Neuronal stem cell (in vitro differentiated cells): ENCODE measurements at regions not wholly inside any gene's neighbourhood (a gene's known extent, or its start where the extent isn't known, plus 50 kb on each side); places are given as distances from the start of the nearest gene placed in this dataset.

ENCODE experiments used
- DNase-seq: peaks from one replicate; pipeline ENCODE4 v3.0.0-alpha.2; 2013; ENCODE audit warnings: low spot score
- H2AFZ ChIP-seq: one replicate; pipeline ENCODE4 v1.6.1; 2013; ENCODE audit warnings: mild to moderate bottlenecking, low read length, inconsistent platforms
- H2AK5ac ChIP-seq: 2 replicates; pipeline ENCODE4 v1.6.1; 2013; ENCODE audit warnings: low read depth, mild to moderate bottlenecking, inconsistent platforms, low read length, moderate library complexity, mixed read lengths
- H2BK120ac ChIP-seq: 2 replicates; pipeline ENCODE4 v1.6.1; 2013; ENCODE audit warnings: low read depth, mild to moderate bottlenecking, inconsistent platforms, low read length, moderate library complexity, mixed read lengths
- H2BK12ac ChIP-seq: one replicate; pipeline ENCODE4 v1.6.1; 2013; ENCODE audit warnings: low read length, inconsistent platforms
- H2BK15ac ChIP-seq: 2 replicates; pipeline ENCODE4 v1.6.1; 2013; ENCODE audit warnings: mild to moderate bottlenecking, low read length, inconsistent platforms, mixed read lengths
- H2BK5ac ChIP-seq: one replicate; pipeline ENCODE4 v1.6.1; 2013; ENCODE audit warnings: inconsistent platforms, mild to moderate bottlenecking, low read length, moderate library complexity
- H3K14ac ChIP-seq: one replicate; pipeline ENCODE4 v1.6.1; 2013; ENCODE audit warnings: low read length, inconsistent platforms
- H3K18ac ChIP-seq: 2 replicates; pipeline ENCODE4 v1.6.1; 2013; ENCODE audit warnings: low read length, inconsistent platforms
- H3K23ac ChIP-seq: 2 replicates; pipeline ENCODE4 v1.6.1; 2013; ENCODE audit warnings: low read depth, mild to moderate bottlenecking, mixed read lengths, low read length, inconsistent platforms; ENCODE audit not compliant: poor library complexity
- H3K27ac ChIP-seq: replicated peaks from 3 replicates; pipeline ENCODE4 v1.5.1; 2013; ENCODE audit warnings: low read length, inconsistent platforms
- H3K27me3 ChIP-seq, 3 experiments: 2 replicates each; pipeline ENCODE4 v1.6.1; 2013; ENCODE audit warnings: low read length in 3 of 3, mild to moderate bottlenecking in 2 of 3, inconsistent platforms in 1 of 3, low read depth in 1 of 3, mixed read lengths in 1 of 3, moderate library complexity in 1 of 3; ENCODE audit not compliant: control insufficient read depth in 3 of 3, insufficient read depth in 3 of 3
- H3K36me3 ChIP-seq, 2 donors: replicated peaks in 1 of 2; 2 replicates each; pipeline ENCODE4 v1.6.1; 2013; ENCODE audit warnings: low read length in 2 of 2; ENCODE audit not compliant: control insufficient read depth in 2 of 2, insufficient read depth in 2 of 2
- H3K4ac ChIP-seq: 2 replicates; pipeline ENCODE4 v1.6.1; 2013; ENCODE audit warnings: inconsistent platforms, mild to moderate bottlenecking, low read length, moderate library complexity
- H3K4me1 ChIP-seq, 2 donors: 1 replicate in 1 of 2; 2 replicates in 1 of 2; pipeline ENCODE4 v1.6.1; 2013; ENCODE audit warnings: low read length in 2 of 2, low read depth in 1 of 2; ENCODE audit not compliant: control insufficient read depth in 2 of 2, insufficient read depth in 1 of 2
- H3K4me2 ChIP-seq: one replicate; pipeline ENCODE4 v1.6.1; 2013; ENCODE audit warnings: mild to moderate bottlenecking, low read length, inconsistent platforms; ENCODE audit not compliant: insufficient read depth, poor library complexity, severe bottlenecking
- H3K4me3 ChIP-seq, 2 donors: 2 replicates each; pipeline ENCODE4 v1.5.1; 2013; ENCODE audit warnings: low read length in 2 of 2, mild to moderate bottlenecking in 2 of 2, inconsistent platforms in 1 of 2, moderate library complexity in 1 of 2
- H3K79me1 ChIP-seq: one replicate; pipeline ENCODE4 v1.6.1; 2013; ENCODE audit warnings: low read depth, mild to moderate bottlenecking, inconsistent platforms, low read length, moderate library complexity
- H3K9ac ChIP-seq: one replicate; pipeline ENCODE4 v1.6.1; 2013; ENCODE audit warnings: mild to moderate bottlenecking, low read depth, low read length, inconsistent platforms; ENCODE audit not compliant: poor library complexity
- H3K9me3 ChIP-seq, 2 donors: replicated peaks in 1 of 2; 2 replicates each; pipeline versions ENCODE3 to v1.6.1; 2013; ENCODE audit warnings: low read length in 2 of 2, mild to moderate bottlenecking in 2 of 2, inconsistent platforms in 1 of 2, low read depth in 1 of 2, mixed read lengths in 1 of 2, moderate library complexity in 1 of 2; ENCODE audit not compliant: control insufficient read depth in 2 of 2, insufficient read depth in 1 of 2
- H4K8ac ChIP-seq: one replicate; pipeline ENCODE4 v1.6.1; 2013; ENCODE audit warnings: low read depth, mild to moderate bottlenecking, inconsistent platforms, low read length, moderate library complexity
- H4K91ac ChIP-seq: one replicate; pipeline ENCODE4 v1.6.1; 2013; ENCODE audit warnings: low read length, low read depth, mild to moderate bottlenecking, inconsistent platforms; ENCODE audit not compliant: poor library complexity
- WGBS, 2 donors: extraction: QIAGEN DNeasy Blood & Tissue Kit; methylation state at CpG; one replicate each; pipeline ENCODE4 v1.1.7; 2013; ENCODE audit warnings: missing lambda C conversion rate in 2 of 2, mixed read lengths in 1 of 2; ENCODE audit not compliant: insufficient read length in 2 of 2, insufficient replicate concordance in 1 of 2; ENCODE audit errors: extremely low coverage in 2 of 2; 5-methylcytosine and 5-hydroxymethylcytosine counted together

DNA sequence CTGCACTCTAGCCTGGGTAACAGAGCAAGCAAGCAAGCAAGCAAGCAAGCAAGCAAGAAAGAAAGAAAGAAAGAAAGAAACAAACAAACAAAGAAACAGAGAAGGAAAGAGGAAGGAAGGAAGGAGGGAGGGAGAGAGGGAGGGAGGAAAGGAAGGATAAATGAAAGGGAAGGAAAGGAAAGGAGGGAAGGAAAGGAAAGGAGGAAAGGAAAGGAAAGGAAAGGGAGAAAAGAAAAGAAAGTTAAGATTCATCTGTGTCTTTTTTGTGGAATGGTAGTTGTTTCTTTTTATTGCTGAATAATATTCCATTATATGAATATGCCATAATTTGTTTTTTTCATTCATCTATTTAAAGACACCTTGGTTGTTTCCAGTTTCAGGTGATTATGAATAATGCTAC is 506.9 kb upstream of the NAALADL2 start:
- Histone ChIP-seq H2AFZ (no peak overlapping the region), H3K27me3 (no peaks in the 10 kb centered on the region), H3K27ac (no peak overlapping the region), H3K9me3 (peaks cover 0 to 6% of the 10 kb centered on the region in 2 donors), H4K91ac (no peak overlapping the region), H3K18ac (no peak overlapping the region), H3K4me1 (no peaks in the 10 kb centered on the region), H4K8ac (no peak overlapping the region), H3K4me3 (no peak overlapping the region), H2BK5ac (no peak overlapping the region), H3K9ac (no peak overlapping the region), H3K36me3 (no peaks in the 10 kb centered on the region), H2BK120ac (no peak overlapping the region), H3K4me2 (no peak overlapping the region), H3K14ac (no peak overlapping the region), H2BK12ac (no peak overlapping the region), H2AK5ac (no peak overlapping the region), H2BK15ac (no peak overlapping the region), H3K79me1 (no peaks in the 10 kb centered on the region), H3K4ac (no peak overlapping the region), H3K23ac (no peak overlapping the region)
- DNase-seq = no peak

GRCh38 chr3:174355505-174355904 is 503.6 kb upstream of the NAALADL2 start:
- Histone ChIP-seq H2BK12ac (no peak overlapping the region), H3K4me3 (no peak overlapping the region), H3K9me3 (no peaks in the 10 kb centered on the region), H3K27ac (no peak overlapping the region), H2AK5ac (no peak overlapping the region), H3K9ac (no peak overlapping the region), H2AFZ (no peak overlapping the region), H4K8ac (no peak overlapping the region), H3K79me1 (no peaks in the 10 kb centered on the region), H2BK120ac (no peak overlapping the region), H2BK5ac (no peak overlapping the region), H3K18ac (no peak overlapping the region), H4K91ac (no peak overlapping the region), H3K4me1 (no peaks in the 10 kb centered on the region), H3K23ac (no peak overlapping the region), H3K4ac (no peak overlapping the region), H3K36me3 (no peaks in the 10 kb centered on the region), H3K4me2 (no peak overlapping the region), H3K14ac (no peak overlapping the region), H3K27me3 (no peaks in the 10 kb centered on the region), H2BK15ac (no peak overlapping the region)
- DNase-seq = peak; percentile 21
- no CpG with 5 or more reads among the region's 1 CpG for WGBS, 2 donors

DNA sequence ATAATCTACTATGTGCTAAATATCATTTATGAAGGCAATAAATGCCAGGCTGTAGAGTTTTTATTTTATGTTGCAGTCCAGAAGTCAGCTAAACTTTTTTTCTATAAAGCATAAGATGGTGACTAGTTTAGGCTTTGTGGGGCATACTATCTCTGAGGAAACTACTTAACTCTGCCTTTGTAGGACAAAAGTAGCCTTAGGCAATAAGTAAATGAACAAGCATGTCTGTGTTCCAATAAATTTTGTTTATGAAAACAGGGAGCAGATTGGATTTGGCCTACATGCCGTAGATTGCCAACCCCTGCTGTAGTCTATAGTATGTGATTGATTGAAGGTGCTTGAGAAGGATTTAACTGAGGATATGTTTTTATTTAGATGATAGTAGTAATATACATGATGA is 502.5 kb upstream of the NAALADL2 start:
- WGBS, 2 donors = no CpG with 5 or more reads among the region's 1 CpG

DNA sequence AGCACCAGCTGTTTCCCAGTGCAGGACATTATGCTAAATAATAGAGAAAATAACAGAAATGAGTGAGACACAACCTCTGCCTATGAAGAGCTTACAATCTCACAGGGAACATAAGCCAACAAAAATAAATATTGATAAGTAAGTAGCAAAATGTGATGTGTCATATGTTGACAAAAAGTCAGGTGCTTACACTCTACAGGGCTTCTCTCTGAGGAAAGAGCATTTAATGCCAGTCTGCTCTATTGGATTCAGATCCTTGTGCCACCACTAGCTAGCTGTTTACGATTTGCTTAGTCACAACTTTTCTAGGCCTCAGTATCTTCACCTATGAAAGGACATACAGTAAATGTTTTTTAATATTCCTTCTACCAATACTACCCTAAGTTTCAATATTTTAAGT is 500.9 kb upstream of the NAALADL2 start:
- no peaks in the 10 kb centered on the region for H3K36me3 ChIP-seq
- no peak overlapping the region for H3K4me2 ChIP-seq
- no peak overlapping the region for H3K14ac ChIP-seq
- no peak for DNase-seq
- no peaks in the 10 kb centered on the region for H3K79me1 ChIP-seq
- WGBS, 2 donors = no CpG with 5 or more reads among the region's 1 CpG
- H2BK120ac ChIP-seq = no peak overlapping the region
- no peak overlapping the region for H2AFZ ChIP-seq
- H3K27me3 ChIP-seq = no peaks in the 10 kb centered on the region
- H3K4ac ChIP-seq = no peak overlapping the region
- no peak overlapping the region for H4K8ac ChIP-seq
- H2BK5ac ChIP-seq = no peak overlapping the region
- no peaks in the 10 kb centered on the region for H3K9me3 ChIP-seq
- H3K4me3 ChIP-seq = no peak overlapping the region
- no peak overlapping the region for H2BK12ac ChIP-seq
- H4K91ac ChIP-seq = no peak overlapping the region
- H2BK15ac ChIP-seq = no peak overlapping the region
- H3K18ac ChIP-seq = no peak overlapping the region
- no peak overlapping the region for H3K9ac ChIP-seq
- no peak overlapping the region for H3K27ac ChIP-seq
- no peak overlapping the region for H3K23ac ChIP-seq
- no peak overlapping the region for H2AK5ac ChIP-seq
- H3K4me1 ChIP-seq = no peaks in the 10 kb centered on the region

More for the DNA sequence above, 502.5 kb upstream of the NAALADL2 start:
- H3K4me3 ChIP-seq = no peak overlapping the region
- no peak overlapping the region for H3K4ac ChIP-seq
- no peak overlapping the region for H2BK5ac ChIP-seq
- no peak overlapping the region for H4K8ac ChIP-seq
- no peaks in the 10 kb centered on the region for H3K4me1 ChIP-seq
- H3K18ac ChIP-seq = no peak overlapping the region
- H3K36me3 ChIP-seq = no peaks in the 10 kb centered on the region
- H2BK12ac ChIP-seq = no peak overlapping the region
- no peaks in the 10 kb centered on the region for H3K9me3 ChIP-seq
- H3K27me3 ChIP-seq = no peaks in the 10 kb centered on the region
- H2BK120ac ChIP-seq = no peak overlapping the region
- no peak overlapping the region for H3K4me2 ChIP-seq
- no peak for DNase-seq
- H2BK15ac ChIP-seq = no peak overlapping the region
- H3K23ac ChIP-seq = no peak overlapping the region
- no peak overlapping the region for H2AK5ac ChIP-seq
- no peaks in the 10 kb centered on the region for H3K79me1 ChIP-seq
- no peak overlapping the region for H3K14ac ChIP-seq
- no peak overlapping the region for H4K91ac ChIP-seq
- H2AFZ ChIP-seq = no peak overlapping the region
- no peak overlapping the region for H3K27ac ChIP-seq
- H3K9ac ChIP-seq = no peak overlapping the region
